NCI-H2196 treated with DMSO at 0.1 percent for 48 hours (cell line): ENCODE measurements at regions not wholly inside any gene's neighbourhood (a gene's known extent, or its start where the extent isn't known, plus 50 kb on each side); places are given as distances from the start of the nearest gene placed in this dataset.
"Not testable (repeated sequence)": the region's sequence is repeated elsewhere in the genome, so short reads cannot be mapped to it uniquely, and the experiment has no call there.

Source experiments
- DNase-seq: peaks from one replicate; lab custom pipeline; 2025; ENCODE audit not compliant: unreplicated experiment; lab: John Stamatoyannopoulos, UW

DNA sequence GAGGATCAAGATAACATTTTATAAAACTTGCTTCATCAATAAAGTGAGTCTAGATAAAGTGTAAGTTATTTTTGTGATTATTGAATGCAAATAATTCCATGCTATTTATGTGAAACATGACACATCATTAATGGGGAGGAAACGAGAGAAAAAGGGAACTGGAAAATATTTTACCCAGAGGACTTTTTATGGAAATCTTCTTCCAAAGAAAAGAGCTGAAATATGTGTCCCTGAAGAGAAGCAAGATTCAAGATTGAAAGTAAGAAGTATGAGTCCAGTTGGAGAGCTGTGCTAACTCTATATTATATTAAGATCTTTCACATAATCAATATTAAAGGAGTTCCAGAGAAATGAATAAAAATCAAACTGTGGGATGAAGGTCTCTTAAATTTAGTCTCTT, 1361.8 kb downstream of the GATA3 start:
- DNase-seq = no peak

DNA sequence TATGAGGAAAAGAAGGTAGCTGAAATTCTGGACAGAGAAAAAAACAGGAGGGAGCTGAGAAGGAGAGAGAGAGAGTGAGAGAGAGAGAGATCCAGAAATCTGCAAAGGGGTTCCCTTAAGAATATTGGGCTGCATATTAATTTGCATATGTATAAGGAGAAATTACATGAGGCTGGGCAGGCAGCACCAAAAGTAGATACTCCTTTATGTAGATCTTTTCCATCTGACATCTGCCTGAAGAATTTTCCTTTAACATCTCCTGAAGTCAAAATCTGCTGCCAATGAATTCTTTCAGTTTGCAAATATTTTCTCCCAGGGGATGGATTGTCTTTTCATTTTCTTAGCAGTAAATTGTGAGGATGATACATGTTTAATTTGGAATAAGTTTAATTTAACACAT, 1365.3 kb downstream of the GATA3 start:
- no peak for DNase-seq

DNA sequence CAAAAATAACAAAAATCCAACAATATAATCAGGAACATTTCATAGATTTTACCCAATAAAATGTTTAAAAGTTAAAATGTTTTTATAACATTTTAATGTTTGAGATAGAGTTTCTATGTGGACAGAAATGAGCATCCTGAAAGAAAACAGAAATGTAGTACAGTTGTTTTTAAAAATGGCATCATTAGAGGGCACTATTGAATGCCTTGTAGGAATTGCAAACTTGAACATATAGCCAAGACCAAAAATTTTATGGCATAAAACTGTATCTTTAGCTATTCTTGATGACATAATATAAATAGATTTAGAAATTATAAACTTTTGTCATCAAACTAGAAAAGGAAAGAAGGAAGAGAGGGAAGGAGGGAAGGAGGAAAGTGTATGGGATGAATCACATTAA, 1372.7 kb downstream of the GATA3 start:
- DNase-seq = no peak

DNA sequence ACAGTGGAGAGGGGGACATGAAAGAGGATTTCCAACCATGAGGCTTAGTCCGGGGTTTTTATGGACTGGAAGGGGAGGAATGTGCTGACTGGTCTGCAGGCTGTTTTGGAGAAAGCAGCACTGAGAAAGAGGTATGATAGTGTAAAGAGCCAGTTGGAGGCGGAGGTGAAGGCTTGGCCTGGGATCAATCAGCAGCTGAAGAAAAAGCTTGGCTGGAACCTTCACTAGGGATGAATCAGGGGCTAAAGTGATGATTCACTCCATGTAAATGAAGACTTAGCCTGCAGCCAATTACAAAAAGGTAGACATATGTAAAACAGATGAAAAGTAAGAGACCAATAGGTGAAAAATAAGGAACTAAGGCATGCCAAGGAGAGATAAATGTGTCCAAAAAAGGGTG, 1382.6 kb downstream of the GATA3 start:
- DNase-seq = no peak

DNA sequence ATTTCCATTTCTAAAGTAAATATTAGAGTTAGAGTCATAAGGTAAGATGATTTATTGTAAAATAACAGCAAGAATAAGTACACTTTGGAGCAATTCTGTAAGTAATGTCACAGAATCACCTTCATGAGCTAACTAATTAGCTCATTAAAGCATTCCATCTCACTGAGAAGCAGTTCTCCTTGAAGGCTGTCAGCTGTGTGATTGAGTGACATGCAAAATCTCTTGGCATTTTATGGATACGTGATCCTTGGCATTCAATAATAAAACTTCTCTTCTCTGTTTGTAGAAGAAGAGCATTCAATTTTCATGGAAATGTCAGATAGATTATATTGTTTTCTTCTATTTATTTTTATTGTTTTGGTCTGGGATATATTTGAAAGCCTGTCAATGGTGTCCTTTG, 1389.3 kb downstream of the GATA3 start:
- no peak for DNase-seq

DNA sequence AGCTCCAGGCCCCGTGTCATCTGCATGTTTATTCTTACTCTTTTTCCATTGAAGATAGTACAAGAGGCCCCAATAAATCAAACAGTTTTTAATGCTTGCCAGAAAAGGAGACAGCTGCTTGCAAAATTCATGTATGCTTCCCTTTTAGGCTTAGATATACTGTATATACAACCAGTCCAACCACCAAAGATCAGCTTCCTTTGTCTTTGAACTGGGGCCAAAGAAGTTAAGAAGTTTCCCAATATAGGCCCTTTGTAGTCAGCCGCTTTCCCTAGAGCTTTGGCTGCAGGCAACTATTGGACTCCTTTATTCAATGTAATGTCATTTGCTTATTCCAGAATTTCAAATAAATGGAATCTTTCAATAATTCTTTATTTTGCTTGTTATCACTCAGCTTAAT, 1395.0 kb downstream of the GATA3 start:
- DNase-seq = no peak

DNA sequence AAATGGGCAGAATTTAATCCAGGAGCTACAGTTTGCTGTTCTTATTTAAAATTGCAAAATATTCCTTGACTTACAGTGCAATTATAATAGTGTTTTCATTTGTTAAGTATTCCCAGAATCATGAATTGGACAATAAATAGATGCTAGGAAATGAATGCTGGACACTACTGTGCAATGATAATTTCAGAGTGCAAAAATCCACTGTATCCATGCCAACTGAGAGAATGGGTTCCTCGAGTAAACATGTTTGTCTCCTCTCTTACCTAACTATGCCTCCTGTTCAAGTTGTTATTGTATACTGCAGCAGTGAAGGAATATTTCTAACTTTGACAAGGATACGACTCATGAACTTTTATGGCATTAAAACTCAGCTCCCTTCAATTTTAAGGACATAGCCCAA, 1396.3 kb downstream of the GATA3 start:
- DNase-seq = no peak

DNA sequence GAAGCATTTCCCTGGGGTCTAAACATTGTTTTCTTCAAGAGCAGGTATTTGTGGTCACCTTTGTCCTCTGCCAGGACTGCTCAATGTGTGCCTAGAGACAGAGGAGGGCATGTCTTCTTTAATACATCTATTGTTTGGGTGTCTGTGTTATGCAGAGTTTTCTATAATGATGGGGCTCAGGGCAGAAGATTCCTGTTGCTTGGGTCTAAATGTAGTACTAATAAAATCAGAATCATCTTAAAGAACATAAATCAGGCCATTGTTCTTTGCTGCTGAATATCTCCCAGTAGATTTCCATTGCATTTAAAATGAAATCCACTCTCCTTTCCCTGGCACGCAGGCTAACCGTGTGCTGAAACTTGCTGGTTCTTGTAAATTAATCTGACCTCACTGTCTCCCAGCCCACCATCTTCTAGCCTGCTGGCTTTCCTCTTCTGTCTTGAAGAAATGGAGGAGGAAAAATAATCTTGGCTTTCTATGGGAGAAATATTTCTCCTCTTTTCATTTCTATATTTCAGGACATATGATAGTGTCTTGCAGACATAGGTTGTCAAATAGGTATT, 1396.8 kb downstream of the GATA3 start:
- DNase-seq = no peak

DNA sequence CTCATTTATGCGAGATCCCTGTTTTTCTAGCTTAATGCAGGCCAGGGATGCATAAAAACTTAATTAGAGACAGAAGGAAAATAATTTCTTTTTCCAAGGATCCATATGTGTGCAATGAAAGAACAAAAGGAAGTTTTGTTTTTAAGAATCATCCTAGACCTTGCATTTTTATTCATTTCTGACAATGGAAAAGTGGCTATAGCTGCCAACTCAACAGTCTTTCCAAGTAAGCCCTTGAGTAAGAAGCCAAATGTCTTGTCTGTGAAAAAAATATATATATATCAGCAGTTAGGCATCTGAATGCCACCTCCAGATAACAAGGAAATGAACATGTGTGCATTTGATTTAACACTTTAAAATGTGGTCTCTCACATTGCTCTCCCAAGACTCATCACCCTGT, 1397.6 kb downstream of the GATA3 start:
- DNase-seq = no peak

DNA sequence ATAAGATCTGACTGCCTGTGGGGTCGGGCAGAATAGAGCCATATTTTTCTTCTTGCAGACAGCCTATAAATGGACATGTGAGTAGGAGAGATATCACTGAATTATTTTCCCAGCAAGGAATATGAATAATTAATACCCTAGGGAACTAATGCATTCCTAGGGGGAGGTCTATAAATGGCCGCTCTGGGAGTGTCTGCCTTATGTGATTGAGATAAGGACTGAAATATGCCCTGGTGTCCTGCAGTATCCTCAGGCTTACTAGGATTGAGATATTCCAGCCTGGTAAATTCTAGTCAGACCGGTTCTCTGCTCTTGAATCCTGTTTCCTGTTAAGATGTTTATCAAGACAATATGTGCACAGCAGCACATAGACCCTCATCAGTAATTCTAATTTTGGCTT, 1399.4 kb downstream of the GATA3 start:
- not testable (repeated sequence) for DNase-seq

DNA sequence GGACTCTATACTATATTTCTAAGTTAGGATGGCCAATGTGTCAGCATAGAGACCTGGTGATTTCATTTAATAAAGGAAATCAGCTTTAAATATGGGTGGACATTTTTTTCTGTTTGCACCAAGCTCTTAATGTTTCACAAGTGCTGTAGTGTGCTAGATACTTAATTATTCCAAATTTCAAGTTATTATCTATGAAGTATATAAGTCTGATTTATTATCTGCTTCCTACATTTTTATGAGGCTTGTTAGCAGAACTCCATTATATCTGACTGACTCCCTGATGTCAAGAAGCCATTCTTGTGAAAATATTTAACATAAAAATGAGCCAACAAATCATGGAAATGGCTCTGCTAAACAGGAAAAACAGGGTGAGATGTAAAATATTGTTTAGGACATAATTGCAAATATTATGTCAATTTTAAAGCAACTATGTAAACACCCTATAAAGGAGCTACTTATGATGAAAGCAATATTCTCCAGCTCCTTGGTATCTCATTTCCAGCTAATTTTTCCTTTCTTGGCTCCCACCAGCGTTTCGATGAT, 1415.2 kb downstream of the GATA3 start:
- no peak for DNase-seq

DNA sequence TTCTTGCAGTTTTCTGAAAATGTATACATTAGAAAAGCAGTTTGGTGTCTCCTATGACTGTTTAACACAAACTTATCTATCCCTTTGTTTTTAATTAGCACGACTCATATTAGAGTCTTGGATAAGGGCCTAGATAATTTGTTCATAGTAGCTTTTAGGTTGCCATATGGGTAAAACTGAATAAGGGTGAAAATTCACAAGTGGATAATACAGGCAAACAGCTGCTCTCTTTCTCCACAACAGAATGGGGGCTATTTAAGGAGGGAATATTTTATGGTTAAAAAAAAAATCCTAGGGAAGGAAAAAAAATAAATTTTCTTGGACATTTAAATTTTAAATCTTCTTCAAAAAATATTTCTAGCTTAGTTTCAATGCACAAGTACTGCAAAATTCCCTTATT, 1416.1 kb downstream of the GATA3 start:
- DNase-seq = no peak

DNA sequence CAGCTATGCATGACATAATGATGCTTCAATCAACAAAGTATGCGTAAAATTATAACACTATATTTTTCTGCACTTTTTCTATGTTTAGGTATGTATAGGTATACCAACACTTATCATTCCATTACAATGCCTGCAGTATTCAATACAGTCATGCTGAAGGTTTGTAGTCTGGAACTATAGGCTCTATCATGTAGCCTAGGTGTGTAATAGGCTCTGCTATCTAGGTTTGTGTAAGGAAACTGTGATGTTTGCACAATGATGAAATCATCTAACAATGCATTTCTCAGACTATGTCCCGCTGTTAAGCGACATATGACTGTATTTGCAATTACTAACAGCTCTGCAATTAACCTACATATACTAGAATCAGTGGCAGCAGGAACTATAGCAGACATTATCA, 1447.5 kb downstream of the GATA3 start:
- DNase-seq = no peak

DNA sequence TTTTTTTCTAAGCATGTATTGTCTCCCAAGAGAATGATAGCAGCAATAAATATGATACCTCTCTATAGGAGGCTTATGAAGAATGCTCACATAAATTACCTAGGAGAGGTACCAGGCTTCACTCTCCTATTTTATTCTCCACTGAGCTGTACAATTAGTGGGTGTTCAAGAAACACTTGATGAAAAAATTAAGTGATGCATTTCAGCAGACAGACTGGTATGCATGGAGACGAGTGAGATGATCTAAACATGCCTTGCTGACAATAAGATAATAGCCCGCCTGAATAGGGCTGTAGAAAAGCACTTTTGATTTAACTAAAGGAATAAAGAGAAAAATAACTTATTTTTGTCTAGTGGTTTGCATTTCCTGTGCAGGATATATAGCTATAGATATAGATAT, 1449.7 kb downstream of the GATA3 start:
- no peak for DNase-seq

DNA sequence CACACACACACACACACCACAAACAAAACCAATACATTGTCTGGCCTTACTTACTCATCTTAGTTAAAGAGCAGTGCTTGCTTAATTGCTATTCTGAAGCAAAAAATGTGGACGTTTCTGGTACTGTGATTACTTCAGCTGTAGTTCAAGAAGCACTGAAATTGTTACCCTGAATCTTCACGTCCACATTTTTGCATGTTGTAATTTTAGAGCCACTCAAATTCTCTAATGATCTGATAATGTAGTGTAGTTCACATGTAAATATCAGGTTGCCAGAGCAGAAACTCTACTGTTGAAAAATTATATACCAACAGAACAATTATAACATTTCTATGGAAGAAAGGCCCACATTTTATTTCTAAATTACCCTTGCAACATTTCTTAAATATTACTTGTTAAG, 1451.1 kb downstream of the GATA3 start:
- DNase-seq = no peak

DNA sequence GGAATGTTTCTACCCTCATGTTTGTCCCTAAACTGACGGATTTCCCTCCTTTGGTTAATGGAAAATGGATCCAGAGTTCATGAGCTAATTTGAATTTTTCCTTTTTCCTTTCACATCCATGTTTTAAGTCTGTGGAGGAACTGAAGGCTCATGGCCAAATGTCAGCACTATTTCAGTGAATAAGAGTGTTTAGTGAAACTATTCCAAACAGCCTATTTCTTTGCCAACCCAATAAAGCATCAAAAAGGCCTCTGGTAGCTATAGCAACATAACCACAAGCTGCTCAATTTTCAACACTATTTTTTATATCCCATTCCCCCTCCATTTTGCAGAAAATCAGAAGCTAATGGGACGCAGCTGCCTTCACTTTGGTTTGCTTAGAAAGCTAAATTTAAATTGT, 1454.1 kb downstream of the GATA3 start:
- DNase-seq = no peak

DNA sequence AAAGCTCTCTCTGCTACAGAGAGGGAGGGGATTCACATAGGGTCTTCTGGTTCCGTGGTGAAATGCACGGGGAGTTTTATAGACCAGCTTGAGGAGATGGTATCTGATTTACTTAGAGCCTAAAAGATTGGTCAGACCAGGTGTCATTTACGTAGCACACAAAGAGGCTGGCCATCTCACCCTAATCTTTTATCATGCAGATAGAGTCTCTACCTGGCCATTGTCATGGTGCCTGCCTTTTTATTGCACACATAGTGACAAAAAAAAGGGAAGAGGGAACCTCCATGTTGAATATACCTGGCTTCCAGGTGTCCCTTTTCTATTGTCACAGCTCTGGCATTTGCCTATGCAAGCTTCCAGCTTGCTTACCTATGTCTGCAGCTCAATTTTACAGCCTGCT, 1456.1 kb downstream of the GATA3 start:
- no peak for DNase-seq

DNA sequence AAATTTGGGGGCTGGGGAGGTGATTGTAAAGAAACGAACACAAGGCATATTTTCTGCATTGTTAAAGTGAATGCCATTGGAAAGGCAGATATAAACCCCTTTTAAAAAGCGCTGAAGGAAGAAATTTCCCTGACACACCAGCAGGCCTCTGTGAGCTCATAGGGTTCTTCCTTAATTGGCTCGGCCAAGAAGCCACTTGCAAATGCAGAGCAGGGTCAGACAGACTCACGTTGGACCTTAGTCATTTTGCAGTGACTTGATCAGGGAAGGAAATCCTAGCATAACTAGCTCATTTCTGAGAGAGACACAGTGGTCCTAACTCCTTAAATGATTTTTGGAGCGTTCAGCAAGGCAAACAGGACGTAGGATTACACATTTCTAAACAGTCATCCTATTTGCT, 1461.4 kb downstream of the GATA3 start:
- DNase-seq = no peak

DNA sequence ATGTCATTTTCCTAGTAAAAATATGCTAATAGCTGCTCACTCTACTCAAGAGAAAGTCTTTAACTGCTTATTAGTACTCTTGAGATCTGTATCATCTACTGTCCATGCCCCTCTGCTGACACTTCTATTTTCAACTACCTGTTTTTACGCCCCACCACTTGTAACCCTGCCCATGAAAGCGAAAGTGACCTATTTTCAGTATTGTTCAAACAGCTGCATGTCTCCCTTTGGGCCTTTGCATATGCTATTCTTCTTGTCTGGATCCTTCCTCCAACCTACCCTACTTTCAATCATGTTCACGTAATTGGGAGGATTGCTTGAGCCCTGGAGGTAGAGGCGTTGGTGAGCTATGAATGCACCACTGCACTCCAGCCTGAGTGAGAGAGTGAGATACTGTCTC, 1481.3 kb downstream of the GATA3 start:
- no peak for DNase-seq

DNA sequence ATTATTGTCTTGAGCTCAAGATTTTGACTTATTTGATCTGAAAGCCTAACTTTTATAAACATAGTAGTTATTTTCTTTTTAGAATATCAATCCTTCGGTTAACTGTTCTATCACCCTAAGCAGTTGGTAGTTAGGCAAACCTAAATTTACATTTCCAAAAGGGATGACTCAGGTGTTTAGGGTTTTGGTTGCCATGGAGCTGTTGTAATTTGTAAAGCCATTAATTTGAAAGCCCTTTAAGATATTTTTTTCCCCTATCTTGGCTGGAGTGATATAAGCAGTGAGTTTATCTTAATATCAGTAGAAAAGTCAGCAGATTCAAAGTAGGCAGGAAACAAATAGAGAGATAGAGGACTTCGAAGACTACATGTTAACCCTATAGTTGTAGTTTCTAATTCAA, 1472.6 kb upstream of the CELF2 start:
- DNase-seq = no peak

DNA sequence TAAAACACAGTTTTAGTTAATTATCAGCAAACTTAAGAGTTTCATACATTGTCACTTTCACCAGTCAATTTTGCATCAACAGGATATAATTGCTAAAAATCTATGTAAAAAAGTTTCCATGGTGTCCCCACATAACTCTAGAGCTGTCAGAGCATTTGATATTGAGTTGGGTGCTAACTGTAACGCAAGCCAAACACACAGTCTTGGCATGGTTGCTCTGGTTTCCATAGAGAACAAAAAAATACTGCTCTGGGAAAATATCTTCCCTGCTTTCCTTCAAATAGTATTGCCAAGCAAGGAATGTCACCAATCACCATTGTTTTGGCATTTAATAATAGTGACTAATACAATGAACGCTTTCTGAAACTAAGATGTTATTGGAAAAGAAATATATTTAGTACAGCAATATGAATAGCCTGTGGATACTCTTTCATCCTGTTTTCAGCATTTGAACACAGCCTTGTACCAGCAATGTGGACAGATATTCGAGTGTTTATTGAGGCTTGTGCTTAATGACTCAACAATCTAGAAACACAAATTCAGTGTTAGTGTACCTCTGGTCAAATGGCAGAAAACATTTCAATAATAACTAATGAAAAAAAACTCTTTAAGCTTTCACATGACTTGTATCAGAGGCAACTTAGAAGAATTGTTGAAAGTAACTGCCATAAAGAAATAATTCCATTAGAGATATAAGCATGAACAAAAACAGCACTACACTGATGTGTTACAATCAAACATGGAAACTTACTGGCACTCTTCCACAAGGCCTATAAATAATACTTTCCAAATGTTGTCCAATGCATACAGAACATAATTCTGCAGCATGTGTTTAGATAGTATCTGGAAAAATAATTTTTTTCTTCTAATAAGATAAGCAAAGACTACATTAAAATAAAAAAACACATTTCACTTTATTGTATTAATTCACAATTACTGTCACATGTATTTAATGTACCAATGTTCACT, 1469.5 kb upstream of the CELF2 start:
- no peak for DNase-seq

DNA sequence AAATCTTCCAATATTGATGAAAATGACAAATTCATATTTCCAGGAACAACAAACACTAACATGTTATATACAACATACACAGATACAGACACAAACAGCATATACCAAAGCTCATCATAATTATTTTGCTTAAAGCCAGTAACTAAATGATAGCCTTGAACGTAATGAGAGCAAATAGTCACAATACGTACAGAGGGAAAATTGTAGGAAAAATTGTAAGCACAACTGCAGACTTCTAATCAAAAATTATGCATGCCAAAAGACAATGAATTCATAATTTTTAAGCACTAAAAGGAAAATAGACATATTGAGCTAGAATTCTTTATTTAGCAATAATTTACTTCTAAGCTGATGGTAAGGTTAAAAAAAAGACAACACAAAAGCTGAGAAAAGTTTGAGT, 1466.9 kb upstream of the CELF2 start:
- no peak for DNase-seq
